ENCODE measurements at regions not wholly inside any gene's neighbourhood (a gene's known extent, or its start where the extent isn't known, plus 50 kb on each side); places are given as distances from the start of the nearest gene placed in this dataset.
"Not testable (repeated sequence)": the region's sequence is repeated elsewhere in the genome, so short reads cannot be mapped to it uniquely, and the experiment has no call there.

- DNase-seq = no peak
These were observed 391.4 kb upstream of the DPH6 start for GRCh38 chr15:35937380-35937779.

GRCh38 chr15:35944945-35945585, 399.1 kb upstream of the DPH6 start:
- no peak for DNase-seq

DNA sequence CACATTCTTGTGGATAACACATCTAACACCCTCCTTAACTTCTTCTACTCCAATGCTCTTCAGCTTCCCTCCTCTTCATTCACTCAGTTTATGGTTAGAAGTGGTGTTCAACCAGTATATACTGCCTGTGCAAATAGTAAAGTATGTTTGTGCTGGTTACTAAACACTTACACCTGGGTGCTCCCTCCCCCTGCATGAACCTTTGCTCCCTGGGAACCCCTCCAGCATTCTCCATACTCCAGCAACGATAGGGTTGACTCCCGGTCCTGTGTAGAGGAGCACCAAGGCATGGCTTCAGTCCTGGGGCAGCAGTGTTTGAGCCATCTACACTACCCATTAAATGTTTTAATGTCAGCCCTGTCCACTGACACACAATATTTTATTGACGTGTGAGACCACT, 407.5 kb upstream of the DPH6 start:
- DNase-seq = no peak

- DNase-seq = no peak
These were observed 410.1 kb upstream of the DPH6 start for GRCh38 chr15:35956056-35956455.

DNA sequence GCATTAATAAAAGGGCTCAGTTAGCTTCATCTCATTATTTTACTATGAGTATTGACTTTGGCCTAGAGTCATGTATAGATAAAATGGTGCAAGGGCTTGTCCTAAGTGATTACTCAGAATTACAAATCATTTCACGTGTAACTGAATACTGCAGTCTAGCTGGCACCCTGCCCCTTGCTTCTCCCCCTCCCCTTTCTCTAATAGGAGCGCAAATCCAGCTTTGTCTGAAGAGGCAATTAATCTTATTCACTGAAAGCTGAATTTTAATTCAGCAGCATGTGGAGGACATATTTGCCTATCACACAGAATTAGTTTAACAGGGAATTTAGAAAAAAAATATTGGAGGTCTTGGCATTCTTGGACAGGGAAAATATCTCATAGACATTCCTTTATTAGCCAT, 412.1 kb upstream of the DPH6 start:
- DNase-seq = no peak

- DNase-seq = no peak
These were observed 413.0 kb upstream of the DPH6 start for GRCh38 chr15:35958975-35959374.

DNA sequence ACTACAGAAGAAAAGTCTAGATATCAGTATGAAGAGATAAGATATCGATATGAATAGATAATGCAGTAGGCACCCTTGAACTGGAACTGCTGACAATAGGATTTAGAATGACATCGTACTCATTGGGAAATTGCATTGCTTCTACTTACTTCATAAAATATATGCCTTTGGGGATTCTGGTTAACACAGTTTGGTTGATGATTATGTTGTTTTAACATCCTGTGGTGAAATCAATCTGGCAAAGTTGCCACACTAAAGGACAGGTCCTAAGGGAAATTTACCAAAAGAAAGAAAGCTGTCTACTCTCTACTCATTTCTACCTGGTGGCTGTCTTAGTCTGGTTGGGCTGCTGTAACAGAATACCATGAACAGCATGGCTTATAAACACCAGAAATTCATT, 417.4 kb upstream of the DPH6 start:
- no peak for DNase-seq

DNA sequence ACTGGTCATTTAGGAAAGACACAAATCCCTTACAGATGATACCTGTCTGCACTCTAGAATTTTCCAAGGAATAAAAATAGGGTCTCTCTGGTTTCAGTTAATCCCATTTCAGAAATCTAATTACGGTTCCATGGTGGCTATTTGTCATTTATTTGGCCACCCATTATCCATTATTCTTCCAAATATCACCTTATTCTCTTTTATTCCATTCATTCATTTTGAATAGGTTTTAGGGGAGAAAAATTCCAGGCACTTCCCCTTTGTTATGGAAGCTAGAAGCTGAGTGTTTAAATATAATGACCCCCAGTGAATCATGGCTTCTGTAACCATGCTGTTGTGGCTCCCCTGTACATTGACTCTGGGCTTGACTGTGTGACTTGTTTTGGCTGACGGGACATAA, 420.8 kb upstream of the DPH6 start:
- DNase-seq = no peak

DNA sequence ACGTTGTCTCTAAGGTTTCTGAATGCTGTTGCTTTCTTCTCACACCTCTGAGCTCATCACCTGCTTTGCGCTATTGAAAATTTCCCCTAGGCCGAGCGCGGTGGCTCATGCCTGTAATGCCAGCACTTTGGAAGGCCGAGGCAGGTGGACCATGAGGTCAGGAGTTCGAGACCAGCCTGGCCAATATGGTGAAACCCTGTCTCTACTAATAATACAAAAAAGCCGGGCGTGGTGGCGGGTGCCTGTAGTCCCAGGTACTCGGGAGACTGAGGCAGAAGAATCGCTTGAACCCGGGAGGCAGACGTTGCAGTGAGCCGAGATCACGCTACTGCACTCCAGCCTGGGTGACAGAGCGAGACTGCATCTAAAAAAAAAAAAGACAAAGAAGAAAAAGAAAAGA, 422.0 kb upstream of the DPH6 start:
- not testable (repeated sequence) for DNase-seq

DNA sequence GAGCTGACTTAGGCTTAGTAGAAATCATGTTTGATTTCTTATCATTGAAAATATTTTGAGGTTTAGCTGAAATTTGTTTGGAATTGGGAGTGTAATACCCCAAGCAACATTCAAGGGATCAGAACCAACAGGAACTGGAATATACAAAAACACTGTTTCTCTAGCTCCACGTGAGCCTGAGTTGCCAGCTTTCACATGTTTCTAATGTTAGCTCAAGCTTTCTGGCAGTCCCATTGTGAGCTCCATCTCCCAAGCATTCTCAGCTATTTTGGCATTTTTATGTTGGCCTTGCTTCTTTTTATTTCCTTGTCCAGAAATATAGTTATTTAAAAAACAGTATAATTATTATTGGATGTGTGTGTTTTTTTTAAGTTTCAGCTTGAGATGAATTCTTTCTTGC, 427.1 kb upstream of the DPH6 start:
- no peak for DNase-seq

GRCh38 chr15:35974052-35974451, 428.1 kb upstream of the DPH6 start:
- no peak for DNase-seq

DNA sequence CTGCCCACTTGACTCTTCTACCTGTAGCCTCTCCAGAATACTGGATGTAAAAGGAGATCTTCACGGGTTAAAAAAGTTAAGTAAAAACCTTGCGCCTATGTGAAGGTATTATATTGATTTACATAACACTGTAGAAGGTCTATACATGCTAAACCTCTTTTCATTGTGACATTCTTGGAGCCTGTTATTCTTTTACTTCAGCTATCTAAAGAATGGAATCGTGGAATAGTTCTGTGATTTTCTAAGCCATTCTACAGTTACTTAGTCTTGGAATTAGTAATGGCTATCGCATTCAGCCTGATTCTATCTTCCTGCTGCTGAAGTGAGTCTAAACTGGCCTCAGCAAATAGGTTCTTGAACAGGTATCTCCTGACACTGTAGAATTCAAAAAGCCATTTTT, 430.0 kb upstream of the DPH6 start:
- no peak for DNase-seq

DNA sequence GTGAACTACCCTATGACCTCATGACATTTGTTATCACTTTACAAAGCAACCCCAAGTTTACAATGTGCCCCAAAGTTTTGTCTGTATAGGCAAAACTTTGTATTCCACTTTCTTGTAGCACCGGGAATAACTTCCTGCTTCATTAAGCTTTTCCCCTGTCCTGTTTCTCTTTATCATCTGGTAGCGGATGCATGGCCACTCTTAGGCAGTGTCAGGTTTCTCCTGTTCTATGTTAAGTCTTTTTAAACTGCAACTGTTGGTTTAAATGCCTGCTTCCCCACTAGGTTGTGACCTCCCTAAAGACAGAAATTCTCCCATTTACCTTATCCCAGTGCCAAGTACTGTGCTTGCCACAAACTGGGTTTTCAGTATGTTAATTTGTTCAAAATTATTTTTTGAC, 433.6 kb upstream of the DPH6 start:
- no peak for DNase-seq

DNA sequence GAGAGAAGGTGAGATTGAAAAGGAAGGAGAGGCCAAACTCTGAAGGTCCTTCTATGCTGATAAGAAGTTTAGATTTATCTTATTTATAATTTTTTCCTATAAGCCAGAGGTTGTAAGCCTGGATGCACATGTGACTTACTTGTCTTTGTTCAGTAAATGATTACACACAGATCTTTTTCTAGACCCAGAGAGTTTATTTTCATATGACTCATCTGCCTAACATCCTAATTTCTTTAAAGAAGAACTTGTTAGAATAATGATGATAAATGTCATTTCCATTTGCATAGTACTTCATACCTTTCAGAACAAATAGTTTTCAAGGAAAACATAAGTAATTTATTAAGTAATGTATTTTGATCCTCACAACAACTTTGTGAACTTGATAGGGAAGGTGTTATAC, 434.8 kb upstream of the DPH6 start:
- no peak for DNase-seq

GRCh38 chr15:35986191-35986721, 440.3 kb upstream of the DPH6 start:
- DNase-seq = no peak

GRCh38 chr15:35987056-35987455, 441.1 kb upstream of the DPH6 start:
- no peak for DNase-seq

GRCh38 chr15:35991386-35991785, 445.4 kb upstream of the DPH6 start:
- no peak for DNase-seq

GRCh38 chr15:35992791-35993190, 446.8 kb upstream of the DPH6 start:
- DNase-seq = no peak

DNA sequence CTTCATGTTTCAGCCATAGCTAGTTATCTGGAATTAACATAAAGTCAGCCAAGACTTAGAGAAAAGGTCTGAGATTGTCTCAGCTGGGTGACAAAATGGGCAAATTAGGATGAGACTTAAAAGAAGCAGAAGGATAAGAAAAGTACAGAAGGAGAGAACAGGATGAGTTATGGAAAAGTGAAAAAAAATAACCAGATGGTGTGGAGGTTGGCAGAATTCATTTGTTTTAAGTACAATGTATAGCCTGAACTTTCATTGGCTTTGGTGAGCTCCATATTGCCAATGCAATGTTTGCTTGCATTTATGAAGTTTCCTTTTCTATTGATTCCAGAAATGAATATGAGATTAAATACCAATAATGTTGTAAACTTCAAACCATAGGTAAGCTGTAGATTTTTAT, 447.2 kb upstream of the DPH6 start:
- DNase-seq = no peak

DNA sequence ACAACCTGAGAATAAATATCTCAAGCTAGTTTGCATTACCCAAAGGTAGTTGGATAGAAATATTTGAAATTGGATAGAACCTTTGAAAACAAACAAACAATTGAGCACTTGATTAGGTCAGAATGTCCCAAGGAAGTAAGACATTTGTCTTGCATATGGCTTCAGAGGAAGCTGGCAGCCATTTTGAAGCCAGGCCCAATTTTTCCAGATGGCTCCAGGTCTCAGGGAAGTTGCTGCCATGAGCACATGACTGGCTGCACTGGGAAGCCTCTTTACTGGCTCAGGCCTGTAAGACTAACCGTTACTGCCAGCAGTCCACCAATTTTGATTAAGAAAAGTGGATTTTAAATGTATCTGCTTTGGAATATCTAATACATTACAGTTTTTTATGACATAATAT, 448.9 kb upstream of the DPH6 start:
- DNase-seq = no peak

- DNase-seq = no peak
These were observed 453.0 kb upstream of the DPH6 start for GRCh38 chr15:35998663-35999602.

GRCh38 chr15:36004891-36005490, 459.0 kb upstream of the DPH6 start:
- DNase-seq = no peak

DNA sequence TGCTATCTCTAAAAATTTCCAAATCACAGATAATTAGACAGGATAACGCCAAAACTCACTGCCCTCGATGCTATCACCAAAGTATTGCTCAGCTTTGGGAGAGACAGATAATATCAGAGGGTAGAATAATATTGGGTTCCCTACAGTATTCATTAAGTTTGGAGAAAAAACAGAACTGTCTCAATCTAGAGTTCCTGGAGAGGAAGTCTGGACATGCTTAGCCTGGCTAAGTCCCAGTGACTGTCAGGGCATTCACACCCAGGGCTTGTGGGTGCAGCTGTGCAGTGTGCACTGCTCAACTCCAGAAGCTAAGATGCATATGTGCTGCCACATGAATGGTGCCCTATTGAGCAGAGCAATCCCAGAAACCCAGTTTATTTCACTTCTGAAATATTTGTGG, 459.6 kb upstream of the DPH6 start:
- DNase-seq = no peak

DNA sequence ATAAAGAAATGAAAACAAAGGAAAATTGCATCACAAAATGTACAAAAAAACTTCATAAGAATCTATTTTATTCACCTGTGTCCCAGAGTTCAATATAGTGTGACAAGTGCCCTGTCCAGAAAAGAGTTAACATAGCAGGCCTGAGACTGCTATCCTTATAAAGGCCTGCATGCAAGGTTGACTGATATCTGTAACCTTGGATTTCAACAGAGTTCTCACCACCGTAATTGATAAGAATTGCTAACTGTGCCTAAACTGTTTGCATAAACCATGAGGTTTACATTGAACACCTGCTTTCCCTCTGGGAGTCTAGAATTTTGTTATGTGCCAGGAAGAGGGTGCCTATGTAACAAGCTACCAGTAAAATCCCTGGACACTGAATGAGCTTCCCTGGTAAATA, 461.7 kb upstream of the DPH6 start:
- DNase-seq = no peak
